Spleen (tissue), 11 donors: ENCODE measurements at regions not wholly inside any gene's neighbourhood (a gene's known extent, or its start where the extent isn't known, plus 50 kb on each side); places are given as distances from the start of the nearest gene placed in this dataset.

Experiments used
- DNase-seq: peaks from one replicate; pipeline ENCODE4 v3.0.0-alpha.2; 2020
- H3K27ac ChIP-seq, 8 donors: fragments of 200-600 bp; sonication (generic) in 7 of 8; 1 replicate in 4 of 8; 2 replicates in 4 of 8; pipeline versions ENCODE4 v1.5.0 to v1.8.0; 2016 to 2021; ENCODE audit warnings: inconsistent platforms in 4 of 8, mild to moderate bottlenecking in 4 of 8, moderate library complexity in 1 of 8
- H3K27me3 ChIP-seq, 7 donors: fragments of 200-600 bp; sonication (generic) in 6 of 7; replicated peaks in 1 of 7; 1 replicate in 4 of 7; 2 replicates in 3 of 7; pipeline versions ENCODE4 v1.5.0 to v1.8.0; 2016 to 2021; ENCODE audit warnings: inconsistent platforms in 3 of 7, mild to moderate bottlenecking in 1 of 7
- H3K36me3 ChIP-seq, 6 donors: fragments of 200-600 bp; sonication (generic) in 5 of 6; 1 replicate in 4 of 6; 2 replicates in 2 of 6; pipeline versions ENCODE4 v1.5.0 to v1.8.0; 2016 to 2021; ENCODE audit warnings: inconsistent platforms in 2 of 6
- H3K4me1 ChIP-seq, 6 donors: fragments of 200-600 bp; sonication (generic) in 5 of 6; 1 replicate in 3 of 6; 2 replicates in 3 of 6; pipeline versions ENCODE4 v1.5.0 to v1.8.0; 2016 to 2021; ENCODE audit warnings: inconsistent platforms in 3 of 6
- H3K4me3 ChIP-seq, 8 donors: fragments of 200-600 bp; sonication (generic) in 7 of 8; 1 replicate in 4 of 8; 2 replicates in 4 of 8; pipeline versions ENCODE4 v1.5.0 to v1.8.0; 2016 to 2021; ENCODE audit warnings: inconsistent platforms in 4 of 8, mild to moderate bottlenecking in 4 of 8, moderate library complexity in 2 of 8
- H3K9me3 ChIP-seq, 8 donors: fragments of 200-600 bp; sonication (generic) in 7 of 8; 1 replicate in 4 of 8; 2 replicates in 4 of 8; pipeline versions ENCODE4 v1.5.0 to v1.8.0; 2016 to 2021; ENCODE audit warnings: inconsistent platforms in 4 of 8
- CTCF ChIP-seq, 11 experiments: fragments of 200-600 bp in 7 of 11; fragments of 450-650 bp in 4 of 11; sonication (generic) in 4 of 11; IDR thresholded peaks in 8 of 11; conservative IDR thresholded peaks in 3 of 11; 1 replicate in 7 of 11; 2 replicates in 4 of 11; pipeline versions ENCODE4 v1.4.0 to v1.8.0; 2016 to 2021; ENCODE audit warnings: antibody characterized with exemption in 11 of 11, inconsistent platforms in 4 of 11, mild to moderate bottlenecking in 1 of 11
- POLR2A ChIP-seq, 3 donors: fragments of 450-650 bp; IDR thresholded peaks; one replicate each; pipeline ENCODE4 v1.5.1; 2017; ENCODE audit warnings: antibody characterized with exemption in 3 of 3, mild to moderate bottlenecking in 1 of 3
- POLR2AphosphoS5 ChIP-seq, 3 donors: sonication (generic); formaldehyde crosslinking; IDR thresholded peaks; one replicate each; pipeline ENCODE4 v1.5.1; 2017; ENCODE audit warnings: antibody characterized with exemption in 3 of 3
- WGBS, 5 donors: extraction: QIAGEN DNeasy Blood & Tissue Kit in 3 of 5; methylation state at CpG; one replicate each; pipeline versions ENCODE4 v1.1.5 to v1.1.7; 2013 to 2018; 5-methylcytosine and 5-hydroxymethylcytosine counted together
- intact Hi-C: fragments of 100-400 bp; cut with DNase I; formaldehyde crosslinking; loops from one replicate; pipeline ENCODE4 v1.15.0; 2023; ENCODE audit warnings: low total_unique reads
- donor health status: healthy with polysubstance abuse.
- donor health status: DM: no; HTN: no; CAD: no; lungs with moderate emphysema.
- donor health status: DM: no; HTN: no; CAD: no.
- donor health status: Bipolar disorder and iron deficiency.
- donor health status: healthy.
- donor health status: DM: no; HTN: no; CAD: no.
- donor health status: DM: yes; HTN: yes; CAD: no.

GRCh38 chr11:39786682-39787081, 1672.8 kb downstream of the LRRC4C start:
- no peak for DNase-seq
- intact Hi-C loops, result no loop called here
- TF ChIP-seq POLR2A (IDR thresholded peaks at IDR 0.05), result no peak
- TF ChIP-seq CTCF (IDR thresholded peaks at IDR 0.05 in 8 of 11, conservative IDR thresholded peaks at IDR 0.05 in 3 of 11), result no peak
- TF ChIP-seq POLR2AphosphoS5 (IDR thresholded peaks at IDR 0.05), result no peak
- H3K9me3 ChIP-seq, result peaks cover 0 to 23% (median 5%) of the 10 kb centered on the region in 8 donors
- WGBS, 5 donors, result 91 to 97% (median 95%) methylated on average over 6 to 8 of the region's 8 CpGs
- H3K36me3 ChIP-seq, result no peaks in the 10 kb centered on the region
- no peak overlapping the region for H3K27ac ChIP-seq
- no peak overlapping the region for H3K4me3 ChIP-seq
- H3K27me3 ChIP-seq, result no peaks in the 10 kb centered on the region
- no peaks in the 10 kb centered on the region for H3K4me1 ChIP-seq

GRCh38 chr11:39786281-39786680, 1673.2 kb downstream of the LRRC4C start:
- no peaks in the 10 kb centered on the region for H3K4me1 ChIP-seq
- intact Hi-C loops, result no loop called here
- TF ChIP-seq CTCF (IDR thresholded peaks at IDR 0.05 in 8 of 11, conservative IDR thresholded peaks at IDR 0.05 in 3 of 11) (no peak), POLR2A (IDR thresholded peaks at IDR 0.05) (no peak), POLR2AphosphoS5 (IDR thresholded peaks at IDR 0.05) (no peak)
- H3K27ac ChIP-seq, result no peak overlapping the region
- H3K36me3 ChIP-seq, result no peaks in the 10 kb centered on the region
- no peaks in the 10 kb centered on the region for H3K27me3 ChIP-seq
- 80 to 95% (median 86%) methylated on average over 8 to 9 of the region's 9 CpGs for WGBS, 5 donors
- H3K9me3 ChIP-seq, result peaks cover 0 to 23% (median 5%) of the 10 kb centered on the region in 8 donors
- H3K4me3 ChIP-seq, result no peak overlapping the region
- DNase-seq, result no peak

- 60 to 92% (median 84%) methylated on average over 4 to 5 of the region's 5 CpGs for WGBS, 5 donors
- Histone ChIP-seq H3K4me1 (no peaks in the 10 kb centered on the region), H3K27ac (no peak overlapping the region), H3K9me3 (peaks cover 0 to 23% (median 5%) of the 10 kb centered on the region in 8 donors), H3K36me3 (no peaks in the 10 kb centered on the region), H3K4me3 (no peak overlapping the region), H3K27me3 (no peaks in the 10 kb centered on the region)
- no peak for DNase-seq
- TF ChIP-seq POLR2A (IDR thresholded peaks at IDR 0.05) (no peak), CTCF (IDR thresholded peaks at IDR 0.05 in 8 of 11, conservative IDR thresholded peaks at IDR 0.05 in 3 of 11) (no peak), POLR2AphosphoS5 (IDR thresholded peaks at IDR 0.05) (no peak)
- intact Hi-C loops, result no loop called here
These were observed 1674.6 kb downstream of the LRRC4C start for GRCh38 chr11:39784873-39785272.

- Histone ChIP-seq H3K4me3 (no peak overlapping the region), H3K27ac (no peak overlapping the region), H3K4me1 (no peaks in the 10 kb centered on the region), H3K36me3 (no peaks in the 10 kb centered on the region), H3K9me3 (peaks cover 0 to 7% (median 0%) of the 10 kb centered on the region in 8 donors), H3K27me3 (no peaks in the 10 kb centered on the region)
- WGBS, 5 donors, result 13 to 21% (median 17%) methylated on average over 3 of the region's 3 CpGs
- TF ChIP-seq CTCF (IDR thresholded peaks at IDR 0.05 in 8 of 11, conservative IDR thresholded peaks at IDR 0.05 in 3 of 11), result no peak
- no peak for TF ChIP-seq POLR2AphosphoS5 (IDR thresholded peaks at IDR 0.05)
- TF ChIP-seq POLR2A (IDR thresholded peaks at IDR 0.05), result no peak
- intact Hi-C loops, result no loop called here
- no peak for DNase-seq
These were observed 1679.3 kb downstream of the LRRC4C start for GRCh38 chr11:39780131-39780530.
